Hematopoietic multipotent progenitor cell treated with erythropoietin and hydrocortisone succinate and interleukin-3 and kit ligand, for 17 days (in vitro differentiated cells): ENCODE measurements at regions not wholly inside any gene's neighbourhood (a gene's known extent, or its start where the extent isn't known, plus 50 kb on each side); places are given as distances from the start of the nearest gene placed in this dataset.

ENCODE experiments used
- DNase-seq: peaks from one replicate; pipeline ENCODE4 v3.0.0-alpha.2; 2015; ENCODE audit warnings: low spot score

DNA sequence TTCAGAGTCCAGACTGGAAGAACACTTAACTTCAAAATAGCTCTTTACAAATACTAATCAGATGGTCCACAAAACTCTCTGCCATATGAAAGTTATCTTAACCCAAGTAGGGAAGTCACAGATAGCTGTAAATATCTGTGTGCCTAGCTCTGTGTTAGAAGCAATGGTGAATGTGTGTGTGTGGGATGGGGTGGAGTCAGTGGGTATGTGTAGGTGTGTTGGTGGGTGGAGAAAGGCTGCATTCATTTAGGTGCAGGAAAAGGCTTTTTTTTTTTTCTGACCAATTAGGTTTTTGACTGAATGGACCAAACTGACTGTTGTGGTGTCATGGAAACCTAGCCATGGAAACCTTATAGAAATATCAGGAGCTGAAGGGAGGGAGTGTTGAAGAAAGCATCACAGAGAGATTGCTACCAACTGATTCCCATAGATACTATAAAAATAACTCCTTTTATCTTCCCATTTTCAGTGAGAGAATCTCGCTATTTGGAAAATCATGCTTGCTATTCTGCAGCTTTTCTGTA lies 156.2 kb upstream of the NR3C1 start:
- DNase-seq = no peak

DNA sequence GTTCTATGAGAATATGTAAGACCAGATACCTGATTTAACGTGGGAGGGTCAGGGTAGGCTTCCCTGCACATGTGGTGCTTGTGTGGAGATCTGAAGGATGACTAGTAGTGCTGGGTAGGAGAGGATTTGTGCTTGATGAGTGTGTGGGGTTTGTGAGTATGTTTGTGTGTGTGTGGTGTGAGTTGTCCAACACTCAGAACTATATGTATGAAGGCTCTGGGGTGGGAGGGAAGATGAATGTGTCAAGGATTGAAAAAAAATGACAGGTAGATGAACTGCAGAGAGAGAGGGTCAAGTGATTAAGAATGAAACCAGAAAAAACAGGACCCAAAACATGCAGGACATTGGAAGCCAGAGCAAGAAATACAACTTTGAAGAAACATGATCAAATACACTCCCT lies 154.6 kb upstream of the NR3C1 start:
- DNase-seq = no peak

DNA sequence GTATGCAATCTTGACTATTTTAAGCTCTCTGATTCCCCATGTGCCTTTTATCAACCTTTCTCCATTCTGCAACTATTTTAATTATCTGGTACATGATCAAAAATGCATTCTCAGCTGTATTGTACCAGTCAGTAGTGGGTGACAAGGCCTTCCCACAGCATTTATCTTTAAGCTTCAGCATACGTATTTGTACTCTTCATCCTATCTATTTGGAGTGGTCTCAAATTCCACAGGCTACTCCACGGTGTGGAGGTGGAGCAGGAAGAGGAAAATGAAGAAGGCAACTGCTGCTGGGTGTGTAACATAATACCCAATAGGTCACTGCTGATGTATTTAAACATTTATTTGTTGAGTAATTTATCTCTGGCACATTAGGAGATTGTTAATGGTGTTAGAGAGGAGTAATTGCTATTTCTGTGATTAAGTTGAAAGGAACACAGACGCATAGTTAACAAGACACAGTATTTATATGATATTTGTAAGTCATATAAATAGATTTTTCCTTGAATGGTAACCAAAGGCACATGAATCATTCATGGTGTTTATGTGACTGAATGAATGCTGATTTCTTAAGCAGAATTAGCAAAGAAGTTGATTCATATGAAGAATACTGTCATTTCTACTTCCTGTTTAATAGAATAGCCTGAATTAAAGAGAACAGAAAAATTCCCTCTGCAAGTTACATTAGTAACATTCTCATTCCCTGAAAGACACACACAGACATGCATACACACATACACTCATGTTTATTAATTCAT lies 153.8 kb upstream of the NR3C1 start:
- no peak for DNase-seq

DNA sequence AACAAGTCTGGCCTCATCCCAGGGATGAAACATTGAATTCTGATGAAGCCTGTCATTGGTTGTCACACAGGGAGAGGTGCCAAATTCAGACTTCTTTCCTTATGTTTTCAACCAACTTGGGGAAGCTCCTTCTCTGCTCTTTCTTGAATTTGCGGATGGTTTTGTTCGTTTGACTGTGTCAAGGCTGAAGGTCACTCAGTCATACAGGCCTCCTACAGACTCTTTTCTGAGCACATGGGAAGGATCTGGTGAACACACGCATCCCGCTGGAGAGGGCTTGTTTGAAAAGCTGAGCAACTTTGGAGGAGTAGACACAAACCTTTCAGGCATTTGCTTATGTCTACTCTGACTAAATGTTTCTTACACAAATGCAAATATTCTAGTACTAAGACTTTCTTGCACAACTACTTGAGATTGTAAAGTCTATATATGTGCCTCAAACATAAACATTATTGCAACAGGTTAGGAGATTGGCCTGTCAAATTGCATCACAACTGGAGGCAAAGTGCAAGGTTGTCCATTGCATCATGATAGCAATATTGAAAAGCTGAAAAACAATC lies 151.5 kb upstream of the NR3C1 start:
- no peak for DNase-seq

DNA sequence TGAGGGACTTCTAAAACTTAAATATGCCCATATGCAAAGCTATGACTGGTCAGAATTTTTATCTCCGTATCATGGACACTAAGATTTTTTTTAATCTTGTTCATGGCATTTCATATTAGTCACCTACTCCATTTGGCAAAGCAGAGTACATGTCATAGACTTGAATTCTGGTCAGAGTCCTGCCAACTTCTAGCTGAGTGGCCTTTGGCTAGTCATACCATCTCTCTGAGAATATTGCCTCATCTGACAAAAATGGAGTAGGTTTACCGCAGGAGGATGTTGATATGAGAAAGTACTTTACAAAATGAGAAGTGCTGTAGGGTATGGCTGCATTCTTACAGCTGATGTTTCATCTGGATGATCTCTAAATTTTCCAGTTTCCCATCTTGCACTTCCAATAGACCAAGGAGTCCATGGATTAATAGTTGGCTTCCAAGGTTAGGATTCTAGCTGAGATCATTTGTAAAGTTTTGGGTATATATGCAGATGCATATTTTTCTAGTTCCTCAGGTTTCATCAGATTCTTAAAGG lies 150.8 kb upstream of the NR3C1 start:
- no peak for DNase-seq

DNA sequence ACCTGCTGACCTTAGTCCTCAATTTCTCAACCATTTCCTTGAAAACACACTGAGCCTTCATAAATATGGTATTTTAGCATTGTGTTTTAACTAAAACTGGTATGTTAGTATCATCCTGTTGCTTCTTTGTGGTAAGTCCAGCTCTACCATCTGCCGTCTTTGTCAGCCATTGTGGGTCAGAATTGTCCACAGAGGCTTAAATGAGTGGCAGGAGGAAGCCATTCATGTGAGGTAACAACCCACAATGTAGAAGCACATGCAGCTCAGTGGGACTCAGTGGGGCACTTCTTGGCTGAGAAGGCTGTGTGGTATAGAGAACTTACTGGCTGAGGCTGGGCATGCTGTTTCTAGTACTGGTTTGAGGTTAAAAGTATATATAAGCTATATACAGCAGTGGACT lies 149.2 kb upstream of the NR3C1 start:
- DNase-seq = no peak

DNA sequence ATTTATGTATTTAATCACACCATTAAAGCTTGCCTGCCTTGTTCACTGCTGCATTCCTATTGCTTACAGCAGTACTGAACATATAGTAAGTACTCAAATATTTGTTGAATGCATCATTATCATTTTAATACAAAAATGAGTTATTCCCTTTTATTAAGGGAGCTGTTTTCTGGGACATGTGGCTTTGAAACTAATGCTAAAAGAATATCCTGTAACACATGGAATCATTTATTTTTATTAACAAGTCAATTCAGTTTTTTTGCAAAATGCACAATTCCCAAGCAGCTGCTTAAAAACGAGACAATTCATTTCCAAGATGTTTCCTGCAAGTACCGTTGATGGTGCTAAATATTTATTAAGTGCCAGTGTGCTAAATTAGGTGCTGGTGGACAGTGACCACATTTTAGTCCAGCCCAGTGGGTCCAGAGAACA lies 148.3 kb upstream of the NR3C1 start:
- no peak for DNase-seq

DNA sequence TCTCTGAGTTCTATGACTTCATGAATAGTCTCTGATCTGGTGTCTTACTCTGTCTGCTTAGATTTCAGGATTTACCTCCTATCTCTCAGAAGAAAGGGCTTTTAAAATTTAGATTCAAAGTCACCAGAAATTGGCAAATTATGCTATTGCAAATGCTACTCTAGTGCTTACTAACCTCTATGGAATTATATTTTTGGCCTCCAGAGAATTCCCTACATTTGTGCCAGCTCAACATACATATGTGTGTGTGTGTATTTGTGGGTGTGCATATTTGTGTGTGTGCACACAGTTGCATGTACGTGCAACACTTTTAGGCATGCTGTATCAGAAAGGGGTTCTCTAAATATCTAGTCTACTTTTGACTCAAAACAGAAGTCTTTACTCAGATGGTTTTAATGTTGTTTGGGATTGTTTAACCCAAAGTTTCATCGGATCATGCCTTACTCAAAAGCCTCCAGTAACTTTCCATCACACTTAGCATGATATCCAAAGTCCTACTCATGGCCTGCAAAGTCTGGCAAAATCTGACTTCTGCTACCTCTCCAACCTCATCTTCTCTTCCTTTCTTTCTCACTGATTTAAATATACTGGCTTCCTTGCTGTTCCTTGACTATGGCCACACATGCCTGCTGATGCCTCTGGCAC lies 147.6 kb upstream of the NR3C1 start:
- DNase-seq = no peak

DNA sequence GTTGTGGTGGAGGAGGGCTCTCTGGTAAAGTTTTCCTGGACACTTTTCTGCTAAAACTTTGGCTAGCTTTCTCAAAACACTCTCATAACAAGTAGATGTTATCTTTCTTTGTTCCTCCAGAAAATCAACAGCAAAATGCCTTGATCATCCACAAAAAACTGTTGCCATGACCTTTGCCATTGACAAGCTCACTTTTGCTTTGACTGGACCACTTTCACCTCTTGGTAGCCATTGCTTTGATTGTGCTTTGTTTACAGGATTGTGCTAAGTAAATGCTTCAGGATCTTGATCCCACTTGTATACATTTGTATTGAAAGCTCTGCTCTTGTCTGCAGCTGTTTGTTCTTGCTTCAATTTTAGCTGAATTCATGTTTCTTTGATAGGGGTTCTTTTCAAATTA lies 143.9 kb upstream of the NR3C1 start:
- no peak for DNase-seq

DNA sequence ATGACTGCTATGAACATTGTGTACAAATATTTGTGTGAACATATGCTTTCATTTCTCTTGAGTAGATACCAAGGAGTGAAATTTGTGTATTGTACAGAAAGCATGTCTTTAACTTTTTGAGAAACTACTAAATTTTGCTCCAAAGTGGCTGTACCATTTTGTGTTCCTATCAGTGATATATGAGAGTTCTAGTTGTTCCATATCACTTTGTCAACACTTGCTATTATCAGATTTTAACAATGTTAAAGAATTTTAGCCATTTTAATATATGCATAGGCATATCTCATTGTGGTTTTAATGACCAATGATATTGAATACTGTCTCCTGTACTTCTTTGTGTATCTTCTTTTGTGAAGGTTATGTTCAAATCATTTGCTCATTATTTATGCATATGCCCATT lies 142.9 kb upstream of the NR3C1 start:
- DNase-seq = no peak

DNA sequence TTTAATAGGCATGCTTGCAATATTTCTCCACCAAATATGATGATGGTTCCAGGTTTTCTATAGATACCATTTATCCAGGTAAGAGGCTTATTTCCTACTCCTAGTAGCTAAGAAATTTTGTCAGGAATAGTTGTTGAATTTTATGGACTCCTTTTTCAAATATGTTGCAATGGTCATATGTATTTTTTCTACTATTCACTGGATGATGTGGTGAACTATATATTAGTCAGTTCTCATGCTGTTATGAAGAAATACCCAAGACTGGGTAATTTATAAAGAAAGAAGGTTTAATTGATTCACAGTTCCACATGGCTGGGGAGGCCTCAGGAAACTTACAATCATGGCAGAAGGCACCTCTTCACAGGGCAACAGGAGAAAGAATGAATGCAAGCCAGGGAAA lies 141.1 kb upstream of the NR3C1 start:
- no peak for DNase-seq

DNA sequence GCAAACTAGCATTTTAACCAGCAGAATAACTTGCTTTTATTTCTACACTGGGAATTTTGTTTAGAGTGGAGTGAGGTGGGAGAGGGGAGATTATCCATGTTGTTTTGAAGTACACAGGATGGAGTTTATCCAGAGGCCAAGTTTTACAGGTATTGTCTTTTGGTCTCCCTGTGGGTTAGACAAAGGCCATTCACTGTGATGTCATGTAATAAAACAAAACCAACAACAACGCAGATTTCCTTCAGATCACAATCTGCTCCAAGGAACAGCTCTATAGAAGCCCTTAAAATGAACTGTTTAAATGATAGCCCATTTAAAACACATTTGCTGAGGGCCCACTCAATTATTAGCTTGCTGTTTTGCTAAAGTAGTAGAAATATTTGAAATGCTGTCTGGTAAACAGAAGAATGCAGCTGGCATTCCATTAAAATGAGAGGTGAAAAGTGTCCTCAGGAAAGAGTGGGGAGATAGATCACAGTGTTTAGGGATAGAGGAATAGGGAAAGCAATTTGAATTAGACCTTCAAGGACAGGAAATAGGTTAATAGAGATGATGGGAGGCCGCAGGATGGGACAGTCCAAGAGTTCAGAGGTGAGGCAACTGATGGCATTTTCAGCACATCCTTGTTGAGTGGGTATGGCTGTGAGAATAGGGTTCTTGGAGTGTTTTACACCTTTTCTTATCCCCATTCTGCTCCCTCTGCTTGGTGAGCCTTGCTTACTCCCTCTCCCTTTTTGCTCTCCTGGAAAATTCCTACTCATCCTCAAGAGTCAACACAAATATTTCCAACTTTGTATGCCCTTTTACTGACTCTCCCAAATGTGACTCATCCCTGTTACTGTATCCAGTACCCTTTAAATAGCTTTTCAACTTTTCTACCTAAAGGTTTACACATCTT lies 140.1 kb upstream of the NR3C1 start:
- no peak for DNase-seq

DNA sequence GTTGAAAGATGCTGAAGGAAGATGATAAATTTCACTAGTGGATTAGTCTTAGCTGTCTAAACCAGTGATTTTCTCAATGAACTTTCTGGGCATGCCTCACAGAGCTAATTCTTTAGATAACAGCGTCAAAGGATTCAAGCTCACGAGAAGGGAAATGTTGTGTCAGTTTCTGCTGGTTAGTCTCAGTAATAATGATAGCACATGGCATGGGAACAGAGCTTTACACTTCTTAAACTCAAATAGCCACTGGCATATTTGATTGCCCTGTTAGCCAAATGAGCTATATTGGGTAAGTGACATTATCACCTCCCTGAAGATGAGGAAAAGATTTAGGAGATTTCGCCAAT lies 139.3 kb upstream of the NR3C1 start:
- no peak for DNase-seq

DNA sequence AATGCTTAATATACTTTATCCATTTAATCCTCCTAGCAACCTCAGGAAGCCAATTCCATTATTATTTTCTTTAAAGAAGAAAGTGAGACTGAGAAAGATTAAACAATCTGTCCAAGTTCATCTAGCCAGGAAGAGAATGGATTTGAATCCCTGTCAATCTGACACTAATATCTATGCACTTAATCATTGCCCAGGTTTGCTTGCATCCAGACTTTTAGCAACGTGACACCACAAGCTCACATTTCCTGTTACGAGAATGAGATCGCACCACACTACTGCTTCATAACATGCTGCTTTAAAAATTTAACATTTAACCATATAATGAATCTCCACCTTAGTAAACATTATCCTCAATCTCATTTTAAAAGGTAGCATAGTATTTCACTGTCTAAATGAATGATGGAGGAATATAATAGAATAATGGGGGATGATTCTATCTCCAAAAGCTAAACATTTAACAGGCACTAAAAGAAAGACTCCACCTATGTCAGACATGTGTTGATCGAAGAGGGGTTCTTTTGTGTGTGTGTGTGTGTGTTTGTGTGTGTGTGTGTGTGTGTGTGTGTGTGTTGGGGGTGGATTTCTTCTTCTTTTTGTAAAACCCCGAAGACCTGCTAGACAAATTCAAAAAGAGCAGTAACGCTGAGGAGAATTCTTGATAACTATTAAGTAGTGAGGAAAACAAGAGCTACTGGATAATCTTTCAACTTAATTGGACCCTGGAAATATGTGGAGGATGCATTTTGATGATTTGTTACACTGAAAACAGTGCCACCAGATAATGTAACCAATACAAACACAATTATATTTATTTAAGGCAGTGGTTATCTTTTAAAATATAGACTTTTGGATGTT lies 138.7 kb upstream of the NR3C1 start:
- DNase-seq = no peak

DNA sequence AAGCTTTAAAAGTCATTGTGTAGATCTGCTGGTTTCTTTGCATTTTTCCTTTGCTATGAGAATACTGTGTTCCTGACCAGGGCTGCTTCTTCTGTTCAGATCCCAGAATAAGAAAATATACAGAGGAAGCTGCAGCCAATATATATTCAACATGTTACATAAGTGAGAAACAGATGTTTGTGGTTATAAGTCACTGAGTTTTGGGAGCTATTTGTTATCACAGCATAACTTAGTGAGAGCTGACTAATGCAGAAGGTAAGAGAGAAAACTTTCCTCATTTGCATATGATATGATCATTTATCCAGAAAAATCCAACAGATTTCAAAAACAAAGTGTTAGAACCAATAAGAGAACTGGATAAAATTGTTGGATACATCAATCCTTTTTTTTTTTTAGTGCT lies 136.3 kb upstream of the NR3C1 start:
- DNase-seq = no peak

DNA sequence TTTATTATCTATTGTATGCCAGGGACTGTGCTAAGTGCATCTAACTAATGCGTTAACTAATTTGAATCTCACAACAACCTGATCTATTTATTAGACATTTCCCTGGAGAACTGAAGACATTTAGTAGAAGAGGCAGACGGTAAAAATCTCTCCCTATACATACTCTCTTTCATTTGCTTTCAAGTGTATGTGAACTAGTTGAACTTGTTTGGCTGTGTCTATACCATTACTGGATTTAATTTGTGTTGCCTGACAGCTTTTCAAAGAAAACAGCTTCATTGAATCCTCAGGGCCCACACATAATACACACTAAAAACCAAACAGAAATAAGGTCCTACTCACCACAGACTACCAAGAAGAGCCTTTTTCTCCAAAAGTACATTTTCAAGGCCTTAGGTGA lies 133.6 kb upstream of the NR3C1 start:
- DNase-seq = no peak

DNA sequence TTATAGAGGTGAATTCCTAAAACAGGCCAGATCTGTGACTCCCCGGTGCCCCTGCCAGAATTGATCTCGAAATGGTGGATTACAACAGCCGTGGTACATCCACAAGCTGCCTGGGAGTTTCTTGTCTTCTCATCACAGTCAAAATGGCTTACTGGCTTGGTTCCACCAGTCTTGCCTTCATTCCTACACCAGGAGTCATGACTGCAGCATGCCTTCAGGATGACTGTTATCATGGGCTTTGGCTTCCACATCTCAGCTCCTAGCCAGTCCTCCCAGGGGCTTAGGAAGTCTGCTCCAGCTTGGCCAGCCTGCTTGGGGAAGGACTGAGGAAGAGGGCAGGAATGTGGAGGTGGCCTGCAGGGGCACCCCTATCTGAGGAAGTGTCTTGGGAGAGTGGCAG lies 132.9 kb upstream of the NR3C1 start:
- no peak for DNase-seq

DNA sequence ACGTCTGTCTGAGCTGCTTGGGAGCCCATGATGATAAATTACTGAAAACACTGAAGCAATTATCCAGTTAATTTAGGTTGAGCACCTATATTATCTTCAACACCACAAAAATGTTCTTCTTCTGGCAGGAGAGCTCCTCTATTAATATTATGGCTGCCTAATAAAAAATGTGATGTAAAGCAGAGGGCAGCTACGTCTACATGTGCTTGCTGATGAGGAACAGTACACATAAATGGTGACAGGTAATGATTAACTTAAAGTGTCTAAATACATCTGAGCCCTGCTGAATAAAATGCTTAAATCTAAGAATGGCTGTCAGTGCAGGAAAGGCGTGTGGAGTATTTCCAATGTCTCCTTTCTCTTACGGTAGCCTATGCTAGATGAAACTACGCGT lies 131.3 kb upstream of the NR3C1 start:
- DNase-seq = no peak

DNA sequence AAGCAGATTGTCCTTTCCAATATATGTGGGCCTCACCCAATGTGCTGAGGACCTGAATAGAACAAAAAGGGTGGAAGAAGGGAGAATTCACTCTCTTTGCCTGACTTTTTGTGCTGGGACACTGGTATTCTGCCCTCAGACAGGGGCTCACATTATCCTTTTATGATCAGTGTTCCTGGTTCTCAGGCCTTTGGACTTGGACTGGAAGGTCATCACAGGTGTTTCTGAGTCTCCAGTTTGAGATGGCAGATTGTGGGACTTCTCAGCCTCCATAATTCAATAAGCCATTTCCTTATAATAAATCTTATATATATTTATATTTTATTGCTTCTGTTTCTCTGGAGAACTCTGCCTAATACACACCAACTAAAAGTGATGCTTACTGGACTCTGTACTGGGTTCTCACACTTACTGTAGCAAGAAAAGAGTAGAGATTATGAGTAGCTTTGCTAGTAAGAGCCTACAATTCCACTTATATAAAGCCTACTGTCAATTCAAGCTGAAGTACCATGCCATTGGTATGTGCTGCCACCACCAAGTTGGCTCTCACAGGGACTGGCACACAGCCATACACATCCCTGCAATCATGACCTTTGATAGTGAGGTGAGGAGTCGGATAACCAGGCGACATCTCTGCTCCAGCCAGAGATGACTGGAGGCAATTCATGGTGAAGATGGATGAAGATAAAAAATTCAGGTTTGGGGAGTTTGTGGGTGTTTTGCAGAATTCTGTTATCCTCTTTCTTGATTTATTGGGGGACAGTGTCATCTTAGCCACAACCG lies 130.7 kb upstream of the NR3C1 start:
- no peak for DNase-seq

DNA sequence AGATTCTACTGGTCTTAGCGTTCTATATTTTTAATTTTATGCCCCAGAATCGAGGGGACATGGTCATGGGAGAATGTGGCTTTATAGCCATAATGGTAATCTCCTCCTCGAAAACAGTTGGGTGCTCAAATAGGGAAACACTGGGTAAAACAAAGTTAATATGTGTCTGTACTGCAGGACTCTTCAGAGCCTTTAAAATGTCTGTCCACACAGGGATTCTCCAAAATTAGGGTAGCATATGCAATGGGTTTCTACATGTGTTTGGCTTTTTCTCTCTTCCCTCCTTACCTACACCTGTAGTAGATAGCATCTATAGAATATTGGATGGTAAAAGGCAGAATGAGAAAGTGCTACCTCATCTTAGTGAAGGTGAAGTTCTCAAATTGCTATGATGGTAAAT lies 130.0 kb upstream of the NR3C1 start:
- no peak for DNase-seq

DNA sequence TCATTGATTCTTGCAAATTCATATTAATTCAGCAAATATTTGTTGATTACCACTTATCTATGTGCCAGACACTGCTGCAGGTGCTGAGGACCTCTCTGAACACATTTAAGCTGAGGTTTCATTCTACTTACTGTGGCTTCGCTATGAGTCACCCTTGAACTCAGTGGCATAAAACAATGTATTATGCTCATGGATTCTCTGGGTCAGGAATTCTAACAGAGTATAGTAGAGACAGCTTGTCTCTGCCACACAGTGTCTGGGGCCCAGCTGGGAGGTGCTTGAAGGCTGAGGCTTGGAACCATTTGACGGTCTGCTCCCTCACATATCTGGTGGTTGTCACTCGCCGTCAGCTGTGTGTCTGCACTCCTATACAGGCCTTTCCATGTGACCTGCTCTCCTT lies 124.3 kb upstream of the NR3C1 start:
- DNase-seq = no peak
